NCI-H146 (cell line): ENCODE measurements at regions not wholly inside any gene's neighbourhood (a gene's known extent, or its start where the extent isn't known, plus 50 kb on each side); places are given as distances from the start of the nearest gene placed in this dataset.
A peak's percentile ranks its signal among the peaks of the same experiment; 100 is the strongest.

Experiments used
- DNase-seq: peaks from one replicate; lab custom pipeline; 2025; lab: John Stamatoyannopoulos, UW

DNA sequence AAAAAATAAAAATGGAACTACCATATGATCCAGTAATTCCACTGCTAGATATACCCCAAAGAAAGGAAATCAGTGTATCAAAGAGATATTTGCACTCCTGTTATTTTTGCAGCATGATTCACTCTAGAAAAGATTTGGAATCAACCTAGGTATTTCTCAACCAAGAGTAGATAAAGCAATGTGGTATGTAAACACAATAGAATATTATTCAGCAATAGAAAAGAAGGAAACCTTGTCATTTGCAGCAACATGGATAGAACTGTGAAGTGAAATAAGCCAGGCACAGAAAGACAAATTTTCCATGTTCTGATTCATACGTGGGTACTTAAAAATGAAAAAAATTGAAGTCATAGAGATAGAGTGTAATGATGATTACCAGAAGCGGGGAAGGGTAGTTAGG, 362.3 kb upstream of the EPHA5 start:
- no peak for DNase-seq

GRCh38 chr4:66028668-66029067, 358.4 kb upstream of the EPHA5 start:
- no peak for DNase-seq

DNA sequence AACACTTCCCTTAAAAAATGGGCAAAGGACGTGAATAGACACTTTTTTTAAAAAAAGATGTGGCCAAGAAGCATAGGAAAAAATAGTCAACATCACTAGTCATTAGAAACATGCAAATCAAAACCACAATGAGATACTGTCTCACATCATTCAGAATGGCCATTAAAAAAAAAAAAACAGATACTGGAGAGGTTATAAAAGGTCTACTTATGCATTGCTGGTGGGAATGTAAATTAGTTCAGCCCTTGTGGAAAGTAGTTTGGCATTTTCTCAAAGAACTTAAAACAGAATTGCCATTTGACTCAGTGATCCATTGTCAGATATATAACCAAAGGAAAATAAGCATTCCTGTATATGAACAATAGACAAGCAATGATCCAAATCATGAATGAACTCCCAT, 352.8 kb upstream of the EPHA5 start:
- no peak for DNase-seq

DNA sequence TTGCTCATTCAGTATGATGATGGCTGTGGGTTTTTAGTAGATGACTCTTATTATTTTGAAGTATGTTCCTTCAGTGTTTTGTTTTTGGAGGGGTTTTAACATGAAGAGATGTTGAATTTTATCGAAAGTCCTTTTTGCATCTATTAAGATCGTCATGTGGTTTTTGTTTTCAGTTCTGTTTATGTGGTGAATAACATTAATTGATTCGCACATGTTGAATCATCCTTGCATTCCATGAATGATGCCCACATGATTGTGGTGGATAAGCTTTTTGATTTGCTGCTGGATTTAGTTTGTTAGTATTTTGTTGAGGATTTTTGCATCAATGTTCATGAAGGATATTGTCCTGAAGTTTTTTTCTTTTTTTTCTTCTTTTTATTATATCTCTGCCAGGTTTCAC, 347.4 kb upstream of the EPHA5 start:
- no peak for DNase-seq

GRCh38 chr4:66016240-66016639, 346.0 kb upstream of the EPHA5 start:
- DNase-seq = no peak

GRCh38 chr4:66014146-66014765, 344.0 kb upstream of the EPHA5 start:
- DNase-seq = no peak

DNA sequence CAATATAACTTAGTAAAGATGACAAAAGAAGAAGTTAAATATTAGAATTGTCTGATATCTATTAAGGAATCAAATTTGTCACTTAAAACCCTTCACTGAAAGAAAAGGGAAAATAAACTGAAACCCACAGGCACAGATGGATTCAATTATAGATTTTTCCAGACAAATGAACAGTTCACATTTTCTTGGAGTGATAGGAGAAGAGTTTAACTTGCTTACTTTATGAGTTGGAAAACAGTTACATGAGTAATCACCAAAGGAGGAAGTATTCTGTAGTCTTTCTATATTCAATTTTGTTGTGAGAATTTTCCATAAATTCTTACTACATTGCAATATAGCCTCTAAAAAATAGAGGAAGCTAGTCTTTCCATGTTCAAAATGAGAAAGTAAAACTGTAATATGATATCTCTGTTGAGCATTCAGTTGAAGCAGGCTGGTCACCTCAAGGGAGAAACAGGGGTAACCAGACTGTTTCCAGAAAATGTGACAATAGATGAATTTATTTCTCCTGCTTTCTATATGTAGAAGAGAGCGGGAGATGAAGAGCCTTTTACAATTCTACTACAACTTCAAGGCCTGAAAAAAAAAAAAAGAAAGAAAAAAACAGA, 330.3 kb upstream of the EPHA5 start:
- peak; percentile 8 for DNase-seq

DNA sequence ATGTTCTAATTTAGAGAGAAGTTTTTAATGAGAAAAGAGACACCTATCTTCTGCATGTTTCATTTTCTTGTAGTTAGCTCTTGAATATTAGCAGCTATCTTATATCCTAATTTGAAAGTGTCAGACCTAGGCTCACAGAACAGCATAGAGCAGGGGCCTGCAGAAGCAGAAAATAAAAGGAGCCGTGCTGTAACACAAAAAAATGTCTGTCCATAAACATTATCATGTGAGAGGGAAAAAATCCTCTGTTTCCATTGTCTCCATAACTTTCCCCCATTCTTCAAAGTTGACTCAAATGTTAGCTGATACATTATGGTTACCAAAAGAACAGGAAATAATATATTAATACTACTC, 329.2 kb upstream of the EPHA5 start:
- peak; percentile 48 for DNase-seq

DNA sequence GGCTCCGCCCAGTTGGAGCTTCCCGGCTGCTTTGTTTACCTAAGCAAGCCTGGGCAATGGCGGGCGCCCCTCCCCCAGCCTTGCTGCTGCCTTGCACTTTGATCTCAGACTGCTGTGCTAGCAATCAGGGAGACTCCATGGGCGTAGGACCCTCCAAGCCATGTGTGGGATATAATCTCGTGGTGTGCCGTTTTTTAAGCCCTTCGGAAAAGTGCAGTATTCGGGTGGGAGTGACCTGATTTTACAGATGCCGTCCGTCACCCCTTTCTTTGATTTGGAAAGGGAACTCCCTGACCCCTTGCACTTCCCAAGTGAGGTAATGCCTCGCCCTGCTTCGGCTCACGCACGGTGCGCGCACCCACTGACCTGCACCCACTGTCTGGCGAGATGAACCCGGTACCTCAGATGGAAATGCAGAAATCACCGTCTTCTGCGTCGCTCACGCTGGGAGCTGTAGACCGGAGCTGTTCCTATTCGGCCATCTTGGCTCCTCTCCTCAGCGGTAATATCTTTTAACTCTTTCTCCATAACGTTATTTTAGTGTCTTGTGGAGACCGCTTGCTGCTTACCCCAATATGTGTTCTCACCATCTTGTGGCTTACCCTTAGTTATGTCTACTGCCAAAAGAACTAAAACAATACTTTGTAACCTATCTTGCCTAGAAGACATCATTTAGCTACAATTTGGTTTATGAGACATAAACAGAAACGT, 328.7 kb upstream of the EPHA5 start:
- peak; percentile 66 for DNase-seq

DNA sequence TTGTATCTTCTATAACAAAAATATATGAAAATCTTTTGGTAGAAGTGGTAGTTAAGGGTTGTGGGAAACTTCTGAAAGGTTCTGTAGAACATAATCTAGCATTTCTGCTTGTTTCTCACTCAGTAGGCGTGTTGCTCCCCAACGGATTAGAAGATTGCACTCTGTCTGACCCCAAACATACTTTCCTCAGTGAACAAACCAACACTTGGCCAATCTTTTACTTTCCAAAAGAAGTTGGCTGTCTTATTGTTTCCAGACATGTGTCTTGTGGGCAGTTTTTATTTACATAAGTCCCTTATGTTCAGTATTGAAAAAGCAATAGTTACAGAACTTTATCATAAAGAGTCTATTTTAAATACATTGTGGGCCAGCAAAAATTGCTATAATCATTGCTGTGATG, 312.8 kb upstream of the EPHA5 start:
- DNase-seq = no peak

DNA sequence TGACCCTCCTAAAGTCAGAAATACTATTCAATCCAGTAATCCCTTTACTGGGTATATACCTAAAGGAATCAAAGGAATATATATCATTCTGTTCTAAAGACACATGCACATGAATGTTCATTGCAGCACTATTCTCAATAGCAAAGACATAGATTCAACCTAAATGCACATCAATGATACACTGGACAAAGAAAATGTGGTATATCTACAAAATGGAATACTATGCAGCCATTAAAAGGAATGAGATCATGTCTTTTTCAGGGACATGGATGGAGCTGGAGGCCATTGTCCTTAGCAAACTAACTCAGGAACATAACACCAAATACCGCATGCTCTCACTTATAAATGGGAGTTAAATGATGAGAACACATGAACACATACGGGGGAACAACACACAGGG, 306.0 kb upstream of the EPHA5 start:
- no peak for DNase-seq

GRCh38 chr4:65973186-65973585, 302.9 kb upstream of the EPHA5 start:
- DNase-seq = no peak

- DNase-seq = no peak
Measured at GRCh38 chr4:65971686-65972085, 301.4 kb upstream of the EPHA5 start.

DNA sequence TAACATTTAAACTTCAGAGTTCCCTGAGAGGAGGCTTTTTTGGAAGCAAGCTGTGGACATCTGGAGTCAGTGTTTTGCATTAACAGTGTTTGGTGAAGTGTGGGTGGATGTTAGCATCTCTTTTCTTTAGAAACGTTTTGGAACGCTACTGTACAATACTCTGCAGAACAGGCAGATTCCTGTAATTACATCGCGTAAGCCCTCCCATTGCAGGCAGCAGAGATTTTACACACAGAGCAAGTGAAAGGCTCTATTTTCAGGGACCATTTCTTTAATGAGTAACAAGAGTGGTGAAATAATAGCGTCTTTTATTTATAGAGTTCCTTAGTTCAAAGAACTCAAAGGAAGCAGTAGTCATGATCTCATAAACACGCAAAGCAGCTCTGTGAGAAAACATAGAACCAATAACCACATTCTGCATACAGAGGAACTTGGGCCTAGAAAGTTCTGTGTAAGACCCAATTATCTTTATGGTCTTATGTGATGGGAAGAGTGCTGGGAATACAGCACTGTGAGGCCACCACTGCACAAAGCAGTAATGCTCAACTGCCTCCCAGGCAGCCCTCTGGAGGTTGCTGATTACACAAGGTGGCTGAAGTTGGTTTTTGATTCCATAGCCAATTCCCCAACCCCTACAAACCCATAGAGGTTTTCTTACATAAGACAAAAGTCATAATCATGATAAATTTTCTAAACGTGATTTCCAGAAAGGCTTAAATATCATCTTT, 298.7 kb upstream of the EPHA5 start:
- DNase-seq = no peak

DNA sequence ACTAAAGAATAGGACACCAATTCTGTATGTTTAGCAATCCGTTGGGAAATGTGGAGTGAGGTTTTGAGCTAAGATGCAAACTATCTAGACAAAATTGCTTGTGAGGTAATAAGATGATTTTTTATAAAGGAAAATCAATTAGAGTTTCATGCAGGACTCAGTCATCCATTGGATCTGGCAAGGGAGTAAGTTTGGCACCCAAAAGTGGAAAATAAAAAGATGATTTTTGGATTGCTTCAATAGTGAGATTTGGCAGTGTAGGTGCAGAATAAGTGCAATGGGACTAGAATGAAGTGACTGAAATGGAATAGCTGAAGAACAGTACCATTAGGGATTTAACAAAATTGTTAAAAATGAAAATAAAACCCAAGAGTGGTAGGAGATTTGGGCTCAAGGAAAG, 290.5 kb upstream of the EPHA5 start:
- no peak for DNase-seq

- no peak for DNase-seq
Measured at GRCh38 chr4:65954416-65954815, 284.1 kb upstream of the EPHA5 start.

DNA sequence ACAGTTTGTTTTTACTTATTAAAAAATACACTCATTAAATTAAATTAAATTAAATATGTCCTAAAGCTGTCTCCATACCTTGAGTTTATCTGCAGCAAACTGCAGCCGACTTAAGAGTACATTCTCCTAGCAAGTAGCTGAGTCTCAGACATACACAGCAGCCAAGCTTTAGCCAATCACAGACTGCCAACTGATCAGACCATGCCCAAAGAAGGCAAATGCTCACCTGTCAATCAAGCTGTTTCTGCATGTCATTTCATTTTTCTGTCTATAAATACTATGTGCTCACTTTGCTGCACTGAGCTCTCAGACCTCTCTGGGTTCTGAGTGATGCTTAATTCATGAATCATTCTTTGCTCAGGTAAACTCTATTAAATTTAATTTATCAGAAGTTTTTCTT, 280.9 kb upstream of the EPHA5 start:
- no peak for DNase-seq

DNA sequence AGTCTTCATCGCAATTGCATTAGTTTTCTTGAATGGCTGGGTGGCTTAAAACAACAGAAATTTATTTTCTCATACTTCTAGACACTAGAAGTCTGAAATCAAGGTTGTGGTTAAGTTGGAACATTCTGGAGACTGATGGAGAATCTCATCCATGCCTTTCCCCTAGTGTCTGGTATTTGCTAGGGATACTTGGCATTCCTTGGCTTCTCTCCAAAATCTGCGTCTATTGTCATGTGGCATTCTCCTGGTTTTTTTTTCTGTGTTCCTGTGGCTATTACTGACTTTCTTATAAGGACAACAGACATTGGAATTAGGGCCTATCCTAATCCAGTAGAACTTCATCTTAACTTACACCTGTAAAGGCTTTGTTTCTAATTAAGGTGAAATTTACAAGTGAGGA, 272.8 kb upstream of the EPHA5 start:
- no peak for DNase-seq

GRCh38 chr4:65924843-65925242, 254.6 kb upstream of the EPHA5 start:
- DNase-seq = no peak

- no peak for DNase-seq
Measured at GRCh38 chr4:65923616-65924015, 253.3 kb upstream of the EPHA5 start.

DNA sequence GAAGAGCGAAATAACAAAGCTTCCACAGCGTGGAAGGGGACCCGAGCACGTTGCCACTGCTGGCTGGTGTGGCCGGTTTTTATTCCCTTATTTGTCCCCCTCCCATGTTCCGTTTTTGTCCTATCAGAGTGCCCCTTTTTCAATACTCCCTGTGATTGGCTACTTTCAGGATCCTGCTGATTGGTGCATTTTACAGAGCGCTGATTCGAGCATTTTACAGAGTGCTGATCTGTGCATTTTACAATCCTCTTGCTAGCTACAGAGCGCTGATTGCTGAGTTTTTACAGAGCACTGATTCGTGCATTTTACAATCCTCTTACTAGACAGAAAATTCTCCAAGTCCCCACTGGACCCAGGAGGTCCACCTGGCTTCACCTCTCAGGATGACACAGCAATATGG, 250.9 kb upstream of the EPHA5 start:
- DNase-seq = no peak

GRCh38 chr4:65918872-65919271, 248.6 kb upstream of the EPHA5 start:
- no peak for DNase-seq

DNA sequence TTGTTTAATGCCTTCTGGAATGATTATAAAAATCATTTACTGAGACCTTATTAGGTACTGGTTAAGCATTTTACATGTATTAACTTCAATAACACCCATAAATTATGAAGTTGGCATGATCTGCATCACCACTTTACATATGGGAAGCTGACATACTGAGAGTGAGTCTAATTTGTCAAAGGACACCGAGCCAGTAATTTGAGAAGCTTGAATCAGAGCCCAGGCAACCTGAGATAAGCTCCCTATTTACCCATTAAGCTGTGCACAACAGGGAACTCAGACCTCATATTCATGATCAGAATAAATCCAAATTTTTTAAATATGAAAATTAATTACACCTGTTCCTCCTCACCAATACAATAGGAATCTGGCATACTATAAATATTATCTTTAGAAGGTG, 247.9 kb upstream of the EPHA5 start:
- no peak for DNase-seq
